ENCODE measurements at regions not wholly inside any gene's neighbourhood (a gene's known extent, or its start where the extent isn't known, plus 50 kb on each side); places are given as distances from the start of the nearest gene placed in this dataset.
A peak's percentile ranks its signal among the peaks of the same experiment; 100 is the strongest.

DNA sequence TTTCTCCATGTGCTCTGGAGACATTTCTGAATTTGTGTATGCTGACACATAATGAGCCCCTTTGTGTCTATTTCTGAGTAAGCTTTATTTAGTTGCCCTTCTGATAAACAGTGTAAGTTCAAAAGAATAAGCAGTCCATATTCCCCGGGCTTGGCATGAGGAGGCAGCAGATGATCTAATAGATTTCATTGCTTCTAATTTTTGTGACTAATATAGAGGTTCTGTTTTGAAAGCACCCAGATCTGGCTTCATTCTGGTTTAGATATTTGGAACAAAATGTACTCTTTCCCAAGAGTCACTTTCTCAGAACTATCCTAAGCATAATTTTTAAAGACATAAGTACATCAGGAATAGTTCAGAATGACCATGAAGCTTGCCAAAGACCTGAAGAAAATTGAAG, 290.9 kb downstream of the BTG1 start:
- TF ChIP-seq, protein P1, sequence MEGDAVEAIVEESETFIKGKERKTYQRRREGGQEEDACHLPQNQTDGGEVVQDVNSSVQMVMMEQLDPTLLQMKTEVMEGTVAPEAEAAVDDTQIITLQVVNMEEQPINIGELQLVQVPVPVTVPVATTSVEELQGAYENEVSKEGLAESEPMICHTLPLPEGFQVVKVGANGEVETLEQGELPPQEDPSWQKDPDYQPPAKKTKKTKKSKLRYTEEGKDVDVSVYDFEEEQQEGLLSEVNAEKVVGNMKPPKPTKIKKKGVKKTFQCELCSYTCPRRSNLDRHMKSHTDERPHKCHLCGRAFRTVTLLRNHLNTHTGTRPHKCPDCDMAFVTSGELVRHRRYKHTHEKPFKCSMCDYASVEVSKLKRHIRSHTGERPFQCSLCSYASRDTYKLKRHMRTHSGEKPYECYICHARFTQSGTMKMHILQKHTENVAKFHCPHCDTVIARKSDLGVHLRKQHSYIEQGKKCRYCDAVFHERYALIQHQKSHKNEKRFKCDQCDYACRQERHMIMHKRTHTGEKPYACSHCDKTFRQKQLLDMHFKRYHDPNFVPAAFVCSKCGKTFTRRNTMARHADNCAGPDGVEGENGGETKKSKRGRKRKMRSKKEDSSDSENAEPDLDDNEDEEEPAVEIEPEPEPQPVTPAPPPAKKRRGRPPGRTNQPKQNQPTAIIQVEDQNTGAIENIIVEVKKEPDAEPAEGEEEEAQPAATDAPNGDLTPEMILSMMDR (IDR thresholded peaks at IDR 0.05; ENCODE audit: low read depth, low read length) = no peak
- DNase-seq (ENCODE audit: low read depth, low spot score) = peak; percentile 32
- in situ Hi-C loops (cut with HindIII; ENCODE audit: low sequenced_read_pairs) = no loop called here
- no peak overlapping the region for H3K4me3 ChIP-seq (ENCODE audit: low read depth, low read length)

DNA sequence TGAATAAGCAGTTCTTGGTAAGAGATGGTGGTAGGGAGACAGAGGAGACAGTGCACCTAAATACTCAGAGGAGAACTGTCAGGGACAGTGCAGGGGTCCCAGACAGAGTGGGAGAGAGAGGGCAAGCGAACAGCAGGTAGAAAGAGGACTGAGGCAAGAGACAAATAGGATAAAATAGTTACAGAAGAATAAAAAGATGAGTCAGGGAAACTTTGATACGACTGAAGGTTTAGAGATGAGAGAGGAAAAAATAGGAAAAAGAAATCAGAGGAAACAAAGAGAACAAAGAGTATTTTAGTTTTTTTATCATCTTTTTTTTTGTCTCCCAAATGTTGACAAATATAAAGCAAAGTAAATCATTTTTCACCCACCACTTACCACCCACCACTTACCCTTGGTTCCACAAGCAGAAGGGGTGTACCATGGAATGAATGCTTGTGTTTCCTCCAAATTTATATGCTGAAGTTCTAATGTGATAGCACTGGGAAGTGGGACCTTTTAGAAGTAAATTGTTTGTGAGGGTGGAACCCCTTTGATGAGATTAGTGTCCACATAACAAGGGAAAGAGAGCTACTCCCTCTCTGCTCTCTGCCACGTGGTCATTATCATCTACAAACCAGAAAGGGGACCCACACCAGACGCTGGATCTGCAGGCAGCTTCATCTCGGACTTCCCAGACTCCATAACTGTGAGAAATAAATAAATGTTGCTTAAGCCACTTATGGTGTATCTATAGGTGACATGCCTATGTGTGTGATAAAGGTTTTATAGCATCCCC, 292.1 kb downstream of the BTG1 start:
- no peak overlapping the region for H3K4me3 ChIP-seq (ENCODE audit: low read depth, low read length)
- in situ Hi-C loops (cut with HindIII; ENCODE audit: low sequenced_read_pairs) = no loop called here
- TF ChIP-seq, protein P1 (IDR thresholded peaks at IDR 0.05; ENCODE audit: low read depth, low read length) = no peak
- no peak for DNase-seq (ENCODE audit: low read depth, low spot score)

DNA sequence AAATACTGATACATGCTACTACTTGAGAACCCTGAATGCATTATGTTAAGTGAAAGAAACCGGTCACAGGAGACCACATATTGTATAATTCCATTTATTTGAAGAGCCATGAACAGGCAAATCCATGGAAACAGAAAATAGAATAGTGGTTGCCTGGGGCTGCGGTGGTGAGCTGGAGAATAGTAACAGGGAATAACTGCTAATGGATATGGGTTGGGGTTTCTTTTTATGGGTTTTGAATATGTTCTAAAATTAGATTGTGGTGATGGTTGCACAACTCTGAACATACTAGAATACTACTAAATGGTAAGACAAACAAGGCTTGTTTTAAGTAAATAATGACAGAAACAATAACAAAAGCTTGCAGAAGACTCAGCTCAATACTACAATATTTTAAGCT, 293.0 kb downstream of the BTG1 start:
- in situ Hi-C loops (cut with HindIII; ENCODE audit: low sequenced_read_pairs) = no loop called here
- TF ChIP-seq, protein P1 (IDR thresholded peaks at IDR 0.05; ENCODE audit: low read depth, low read length) = no peak
- H3K4me3 ChIP-seq (ENCODE audit: low read depth, low read length) = no peak overlapping the region
- peak; percentile 5 for DNase-seq (ENCODE audit: low read depth, low spot score)

DNA sequence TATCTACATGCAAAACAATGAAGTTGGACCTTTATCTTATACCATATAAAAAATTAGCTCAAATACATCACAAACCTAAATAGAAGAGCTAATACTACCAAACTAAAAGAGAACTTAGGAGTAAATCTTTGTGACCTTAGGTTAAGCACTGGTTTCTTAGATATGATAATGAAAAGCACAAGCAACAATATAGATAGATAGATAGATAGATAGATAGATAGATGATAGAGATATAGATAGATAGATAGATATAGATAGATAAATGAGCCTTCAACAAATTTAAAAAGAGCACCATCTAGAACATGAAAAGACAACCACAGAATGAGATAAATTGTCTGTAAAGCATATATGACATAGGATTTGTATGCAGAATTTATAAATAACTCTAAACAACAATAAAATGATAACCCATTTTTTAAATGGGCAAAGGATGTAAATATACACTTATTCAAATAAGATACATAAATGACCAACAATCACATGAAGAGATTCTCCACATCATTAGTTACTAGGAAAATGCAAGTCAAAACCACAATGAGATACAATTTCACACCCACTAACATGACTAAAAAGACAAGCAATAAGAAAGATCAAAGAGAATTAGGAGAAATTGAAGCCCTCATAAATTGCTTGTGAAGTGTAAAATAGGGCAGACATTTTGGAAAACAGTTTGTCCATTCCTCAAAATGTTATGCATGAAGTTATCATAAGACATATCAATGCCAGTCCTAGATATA, 293.7 kb downstream of the BTG1 start:
- H3K4me3 ChIP-seq (ENCODE audit: low read depth, low read length) = no peak overlapping the region
- TF ChIP-seq, protein P1 (IDR thresholded peaks at IDR 0.05; ENCODE audit: low read depth, low read length) = no peak
- no peak for DNase-seq (ENCODE audit: low read depth, low spot score)
- in situ Hi-C loops (cut with HindIII; ENCODE audit: low sequenced_read_pairs) = no loop called here

DNA sequence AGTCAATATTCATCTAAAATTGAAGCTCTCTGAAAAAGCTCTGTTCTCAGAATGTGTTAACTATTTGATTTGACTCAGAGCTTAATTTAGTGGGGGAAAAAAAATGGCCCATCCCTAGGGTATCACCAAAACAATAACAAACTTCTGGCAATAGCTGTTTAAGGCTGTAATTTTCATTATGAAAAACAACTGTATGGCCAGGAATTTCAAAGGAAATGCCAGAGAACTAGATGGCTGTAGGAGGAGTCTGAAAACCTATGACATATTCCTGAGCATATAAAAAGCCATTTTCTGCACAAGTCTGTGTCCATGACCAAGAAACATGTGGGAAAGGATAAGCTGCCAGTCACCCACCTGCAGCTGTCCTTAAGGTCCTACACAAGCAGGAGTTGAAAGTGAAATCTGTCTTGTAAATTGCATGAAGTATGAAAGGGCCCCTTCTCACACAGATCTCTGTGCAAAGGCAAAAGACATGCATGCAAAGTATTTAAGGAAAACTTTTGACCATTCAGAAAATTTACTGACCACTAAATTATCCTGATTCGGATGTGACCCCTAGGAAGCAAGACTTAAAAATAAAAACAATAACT, 299.1 kb downstream of the BTG1 start:
- in situ Hi-C loops (cut with HindIII; ENCODE audit: low sequenced_read_pairs) = no loop called here
- no peak overlapping the region for H3K4me3 ChIP-seq (ENCODE audit: low read depth, low read length)
- TF ChIP-seq, protein P1 (IDR thresholded peaks at IDR 0.05; ENCODE audit: low read depth, low read length) = no peak
- no peak for DNase-seq (ENCODE audit: low read depth, low spot score)

DNA sequence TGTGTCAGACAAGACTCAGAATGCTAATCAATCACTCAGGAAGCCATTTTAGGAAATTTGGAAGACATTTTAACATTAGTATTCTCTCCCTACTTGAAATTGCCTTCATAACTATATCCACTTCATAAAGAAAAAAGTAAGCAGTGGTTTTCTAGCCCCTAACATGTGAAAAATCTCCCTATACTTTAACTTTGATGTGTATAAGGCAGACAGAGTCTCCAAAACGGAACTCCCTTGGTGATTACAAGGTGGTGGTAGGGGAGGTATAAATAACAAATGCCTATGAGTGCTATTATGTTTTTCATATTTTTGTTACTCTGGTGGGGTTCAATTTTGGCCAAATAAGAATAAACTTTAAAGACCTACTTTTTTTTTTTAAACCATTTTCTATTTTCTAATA, 300.3 kb downstream of the BTG1 start:
- no peak overlapping the region for H3K4me3 ChIP-seq (ENCODE audit: low read depth, low read length)
- TF ChIP-seq, protein P1 (IDR thresholded peaks at IDR 0.05; ENCODE audit: low read depth, low read length) = no peak
- in situ Hi-C loops (cut with HindIII; ENCODE audit: low sequenced_read_pairs) = no loop called here
- no peak for DNase-seq (ENCODE audit: low read depth, low spot score)
